H1 (cell line): ENCODE measurements at regions not wholly inside any gene's neighbourhood (a gene's known extent, or its start where the extent isn't known, plus 50 kb on each side); places are given as distances from the start of the nearest gene placed in this dataset.

Experiments
- ATF3 ChIP-seq: IDR thresholded peaks from 2 replicates; pipeline ENCODE4 v1.6.1; 2011; ENCODE audit warnings: low read depth, mild to moderate bottlenecking, low read length; ENCODE audit not compliant: insufficient read depth
- NRF1 ChIP-seq: IDR thresholded peaks from 2 replicates; pipeline ENCODE4 v1.6.1; 2011; ENCODE audit warnings: mild to moderate bottlenecking, low read depth, low read length, improper control_type of control experiment
- RFX5 ChIP-seq: IDR thresholded peaks from 2 replicates; pipeline ENCODE4 v1.6.1; 2011; ENCODE audit warnings: low read depth, low read length, improper control_type of control experiment, borderline replicate concordance

- TF ChIP-seq RFX5 (no peak), ATF3 (no peak), NRF1 (no peak)
These were observed 246.1 kb downstream of the BMP7 start (continued) for GRCh38 chr20:57020364-57020763.
